ENCODE measurements at regions not wholly inside any gene's neighbourhood (a gene's known extent, or its start where the extent isn't known, plus 50 kb on each side); places are given as distances from the start of the nearest gene placed in this dataset.
A peak's percentile ranks its signal among the peaks of the same experiment; 100 is the strongest.

DNA sequence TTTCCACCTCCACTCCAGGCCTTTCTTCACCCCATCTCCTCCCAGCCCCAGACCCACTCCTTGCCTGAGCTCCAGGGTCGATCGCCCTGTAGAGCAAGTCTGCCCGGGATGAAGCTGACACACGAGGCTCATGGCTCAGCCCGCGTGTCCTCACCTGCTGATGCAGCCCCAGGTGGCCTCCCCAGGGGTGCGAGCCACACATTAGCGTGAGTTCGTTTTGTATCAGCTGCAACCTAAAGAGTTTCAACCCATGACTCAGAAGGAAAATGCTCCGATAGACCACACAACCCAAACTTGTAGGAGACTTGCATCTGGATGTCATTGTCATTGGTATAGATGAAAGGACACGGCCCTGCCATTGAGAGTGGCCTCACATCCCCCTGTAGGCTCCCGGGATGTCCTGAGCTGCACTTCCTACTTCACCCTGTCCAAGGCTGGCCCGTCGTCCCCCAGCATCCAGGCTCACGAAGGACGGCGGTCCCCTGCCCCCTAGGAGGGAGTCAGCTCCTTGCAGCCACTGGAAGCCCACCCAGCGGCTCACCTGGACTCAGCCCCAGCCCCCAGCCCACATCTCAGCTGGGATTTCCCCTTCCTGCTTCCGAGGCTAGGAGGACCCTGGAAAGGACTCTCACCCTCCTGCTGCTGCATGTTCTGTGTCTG is 97.7 kb downstream of the HTR5A start (continued):
- TF ChIP-seq ZBTB33 (IDR thresholded peaks at IDR 0.05), result no peak
- no peak for TF ChIP-seq YY1 (IDR thresholded peaks at IDR 0.05)

- WGBS, result 85% methylated on average over 14 of the region's 14 CpGs
- H3K27me3 ChIP-seq (ENCODE audit: control insufficient read depth in 4 of 4, insufficient read depth in 4 of 4, low read length in 3 of 4), result peaks cover 0 to 4% (median 0%) of the 10 kb centered on the region in 4 donors
- DNase-seq (ENCODE audit: low spot score), result peak; percentile 28
Observed at GRCh38 chr7:155168597-155169480, 98.7 kb downstream of the HTR5A start.

More at GRCh38 chr7:155168597-155169480, 98.7 kb downstream of the HTR5A start:
- no peaks in the 10 kb centered on the region for H3K9me3 ChIP-seq (ENCODE audit: control insufficient read depth in 4 of 4, low read length in 3 of 4)
- no peaks in the 10 kb centered on the region for H3K36me3 ChIP-seq (ENCODE audit: control insufficient read depth in 4 of 4, insufficient read depth in 3 of 4, low read depth in 1 of 4, low read length in 3 of 4)
- no peak overlapping the region for H3K27ac ChIP-seq (ENCODE audit: low read depth in 1 of 2, low read length in 2 of 2)
- no peaks in the 10 kb centered on the region for H3K4me1 ChIP-seq (ENCODE audit: control insufficient read depth in 4 of 4, insufficient read depth in 4 of 4, low read length in 3 of 4)
- no peak for TF ChIP-seq NR2F2 (IDR thresholded peaks at IDR 0.05)
- no peak for TF ChIP-seq YY1 (IDR thresholded peaks at IDR 0.05)
- TF ChIP-seq, protein P1, sequence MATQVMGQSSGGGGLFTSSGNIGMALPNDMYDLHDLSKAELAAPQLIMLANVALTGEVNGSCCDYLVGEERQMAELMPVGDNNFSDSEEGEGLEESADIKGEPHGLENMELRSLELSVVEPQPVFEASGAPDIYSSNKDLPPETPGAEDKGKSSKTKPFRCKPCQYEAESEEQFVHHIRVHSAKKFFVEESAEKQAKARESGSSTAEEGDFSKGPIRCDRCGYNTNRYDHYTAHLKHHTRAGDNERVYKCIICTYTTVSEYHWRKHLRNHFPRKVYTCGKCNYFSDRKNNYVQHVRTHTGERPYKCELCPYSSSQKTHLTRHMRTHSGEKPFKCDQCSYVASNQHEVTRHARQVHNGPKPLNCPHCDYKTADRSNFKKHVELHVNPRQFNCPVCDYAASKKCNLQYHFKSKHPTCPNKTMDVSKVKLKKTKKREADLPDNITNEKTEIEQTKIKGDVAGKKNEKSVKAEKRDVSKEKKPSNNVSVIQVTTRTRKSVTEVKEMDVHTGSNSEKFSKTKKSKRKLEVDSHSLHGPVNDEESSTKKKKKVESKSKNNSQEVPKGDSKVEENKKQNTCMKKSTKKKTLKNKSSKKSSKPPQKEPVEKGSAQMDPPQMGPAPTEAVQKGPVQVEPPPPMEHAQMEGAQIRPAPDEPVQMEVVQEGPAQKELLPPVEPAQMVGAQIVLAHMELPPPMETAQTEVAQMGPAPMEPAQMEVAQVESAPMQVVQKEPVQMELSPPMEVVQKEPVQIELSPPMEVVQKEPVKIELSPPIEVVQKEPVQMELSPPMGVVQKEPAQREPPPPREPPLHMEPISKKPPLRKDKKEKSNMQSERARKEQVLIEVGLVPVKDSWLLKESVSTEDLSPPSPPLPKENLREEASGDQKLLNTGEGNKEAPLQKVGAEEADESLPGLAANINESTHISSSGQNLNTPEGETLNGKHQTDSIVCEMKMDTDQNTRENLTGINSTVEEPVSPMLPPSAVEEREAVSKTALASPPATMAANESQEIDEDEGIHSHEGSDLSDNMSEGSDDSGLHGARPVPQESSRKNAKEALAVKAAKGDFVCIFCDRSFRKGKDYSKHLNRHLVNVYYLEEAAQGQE (IDR thresholded peaks at IDR 0.05), result no peak
- no peak for TF ChIP-seq MAX (IDR thresholded peaks at IDR 0.05)
- no peak for TF ChIP-seq HNF4A (conservative IDR thresholded peaks at IDR 0.05)
- no peak for TF ChIP-seq SP1 (IDR thresholded peaks at IDR 0.05)
- TF ChIP-seq TAF1 (conservative IDR thresholded peaks at IDR 0.05), result no peak
- TF ChIP-seq RAD21 (IDR thresholded peaks at IDR 0.05), result no peak
- TF ChIP-seq JUND (IDR thresholded peaks at IDR 0.05), result no peak
- TF ChIP-seq ZBTB33 (IDR thresholded peaks at IDR 0.05), result no peak
- no peak for TF ChIP-seq HNF4G (IDR thresholded peaks at IDR 0.05)
- TF ChIP-seq, protein P2, sequence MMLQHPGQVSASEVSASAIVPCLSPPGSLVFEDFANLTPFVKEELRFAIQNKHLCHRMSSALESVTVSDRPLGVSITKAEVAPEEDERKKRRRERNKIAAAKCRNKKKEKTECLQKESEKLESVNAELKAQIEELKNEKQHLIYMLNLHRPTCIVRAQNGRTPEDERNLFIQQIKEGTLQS (IDR thresholded peaks at IDR 0.05), result no peak
- TF ChIP-seq EGR1 (IDR thresholded peaks at IDR 0.05; ENCODE audit: low read depth in 2 of 2), result no peak
- TF ChIP-seq RXRA (IDR thresholded peaks at IDR 0.05), result no peak
- TF ChIP-seq, protein P3, sequence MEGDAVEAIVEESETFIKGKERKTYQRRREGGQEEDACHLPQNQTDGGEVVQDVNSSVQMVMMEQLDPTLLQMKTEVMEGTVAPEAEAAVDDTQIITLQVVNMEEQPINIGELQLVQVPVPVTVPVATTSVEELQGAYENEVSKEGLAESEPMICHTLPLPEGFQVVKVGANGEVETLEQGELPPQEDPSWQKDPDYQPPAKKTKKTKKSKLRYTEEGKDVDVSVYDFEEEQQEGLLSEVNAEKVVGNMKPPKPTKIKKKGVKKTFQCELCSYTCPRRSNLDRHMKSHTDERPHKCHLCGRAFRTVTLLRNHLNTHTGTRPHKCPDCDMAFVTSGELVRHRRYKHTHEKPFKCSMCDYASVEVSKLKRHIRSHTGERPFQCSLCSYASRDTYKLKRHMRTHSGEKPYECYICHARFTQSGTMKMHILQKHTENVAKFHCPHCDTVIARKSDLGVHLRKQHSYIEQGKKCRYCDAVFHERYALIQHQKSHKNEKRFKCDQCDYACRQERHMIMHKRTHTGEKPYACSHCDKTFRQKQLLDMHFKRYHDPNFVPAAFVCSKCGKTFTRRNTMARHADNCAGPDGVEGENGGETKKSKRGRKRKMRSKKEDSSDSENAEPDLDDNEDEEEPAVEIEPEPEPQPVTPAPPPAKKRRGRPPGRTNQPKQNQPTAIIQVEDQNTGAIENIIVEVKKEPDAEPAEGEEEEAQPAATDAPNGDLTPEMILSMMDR (IDR thresholded peaks at IDR 0.05; ENCODE audit: low read depth, low read length, missing input control), result no peak
- no peak for TF ChIP-seq FOXA2 (IDR thresholded peaks at IDR 0.05)
- TF ChIP-seq GABPA (IDR thresholded peaks at IDR 0.05 in 1 of 2, conservative IDR thresholded peaks at IDR 0.05 in 1 of 2), result no peak
- TF ChIP-seq FOXA1 (IDR thresholded peaks at IDR 0.05), result no peak
- no peak overlapping the region for H3K9ac ChIP-seq (ENCODE audit: low read depth in 1 of 2, low read length in 2 of 2)
- H3K4me3 ChIP-seq (ENCODE audit: low read depth in 1 of 3, low read length in 3 of 3), result no peak overlapping the region
